HT-29 (cell line): ENCODE measurements at regions not wholly inside any gene's neighbourhood (a gene's known extent, or its start where the extent isn't known, plus 50 kb on each side); places are given as distances from the start of the nearest gene placed in this dataset.

Experiments
- DNase-seq: peaks from one replicate; pipeline ENCODE4 v3.0.0-alpha.2; 2015; ENCODE audit warnings: low spot score

DNA sequence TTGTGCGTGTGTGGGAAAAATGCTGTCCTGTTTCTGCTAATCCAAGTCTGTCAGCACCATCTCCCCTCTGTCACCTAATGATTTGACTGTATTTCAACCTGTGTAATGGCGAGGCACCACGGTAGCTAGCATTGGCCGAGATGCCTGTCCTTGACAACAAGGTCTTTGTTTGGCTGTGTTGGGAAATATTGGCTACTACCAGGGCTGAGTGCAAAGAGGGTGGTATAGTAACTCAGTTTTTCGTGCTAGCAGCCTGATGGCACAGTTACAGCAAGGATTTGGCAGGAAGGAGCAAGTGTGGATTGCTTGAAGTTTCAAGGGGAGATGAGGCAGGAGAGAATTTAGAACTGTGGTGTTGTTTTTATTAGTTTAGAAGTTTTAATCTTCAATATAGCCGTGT is 440.3 kb upstream of the RGS6 start:
- no peak for DNase-seq

DNA sequence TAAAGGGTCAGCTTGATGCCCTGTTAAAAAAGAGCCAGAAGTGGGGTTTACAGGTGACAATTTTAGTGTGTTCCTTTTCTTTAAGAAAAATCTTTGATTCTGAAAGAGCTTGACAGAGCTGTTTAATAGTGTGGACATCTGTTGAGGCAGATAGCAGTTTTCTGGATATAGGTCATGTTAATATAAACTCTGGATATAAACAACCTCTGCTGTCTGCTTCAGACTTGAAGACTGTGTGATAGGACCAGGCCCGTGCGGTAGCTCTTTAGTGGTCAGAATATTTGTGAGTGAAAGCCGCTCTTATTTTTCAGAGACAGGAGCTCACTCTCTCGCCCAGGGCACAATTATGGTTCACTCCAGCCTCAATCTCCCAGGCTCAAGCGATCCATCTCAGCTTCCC is 439.9 kb upstream of the RGS6 start:
- no peak for DNase-seq

DNA sequence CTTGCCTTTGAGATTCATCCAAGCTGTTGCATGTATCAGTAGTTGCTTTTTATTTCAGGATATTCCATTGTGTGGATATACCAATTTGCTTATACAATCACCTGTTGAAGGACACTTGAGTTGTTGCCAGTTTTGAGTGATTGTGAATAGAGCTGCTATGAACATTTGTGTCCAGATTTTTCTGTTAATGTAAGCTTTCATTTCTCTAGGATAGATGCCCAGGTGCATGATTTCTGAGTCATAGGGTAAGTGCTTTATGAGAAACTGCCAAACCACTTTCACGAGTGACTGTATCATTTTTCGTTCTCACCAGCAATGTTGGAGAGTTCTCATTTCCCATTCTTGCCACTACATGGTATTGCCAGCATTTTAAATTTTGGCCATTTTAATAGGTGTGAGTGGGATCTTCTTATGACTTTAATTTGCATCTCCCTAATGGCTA is 434.6 kb upstream of the RGS6 start:
- no peak for DNase-seq

DNA sequence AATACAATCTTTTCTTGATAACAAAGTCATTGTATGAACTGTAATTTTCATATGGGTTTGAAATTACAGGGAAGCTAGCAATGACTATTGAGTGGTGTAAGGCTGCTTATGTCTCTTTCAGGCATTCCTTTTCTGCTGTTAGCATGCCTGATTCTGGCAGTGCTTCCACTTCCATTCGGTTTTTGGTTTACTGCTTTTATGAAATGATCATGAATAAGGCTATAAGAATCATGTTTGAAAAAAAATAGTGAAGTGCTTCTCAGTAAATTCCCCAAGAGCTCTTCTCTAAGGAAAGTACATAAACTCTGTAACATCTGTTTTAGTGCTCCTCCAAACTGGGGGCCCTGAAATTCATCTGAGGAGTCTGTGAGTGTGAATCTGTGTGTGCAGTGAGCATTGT is 434.0 kb upstream of the RGS6 start:
- DNase-seq = no peak

DNA sequence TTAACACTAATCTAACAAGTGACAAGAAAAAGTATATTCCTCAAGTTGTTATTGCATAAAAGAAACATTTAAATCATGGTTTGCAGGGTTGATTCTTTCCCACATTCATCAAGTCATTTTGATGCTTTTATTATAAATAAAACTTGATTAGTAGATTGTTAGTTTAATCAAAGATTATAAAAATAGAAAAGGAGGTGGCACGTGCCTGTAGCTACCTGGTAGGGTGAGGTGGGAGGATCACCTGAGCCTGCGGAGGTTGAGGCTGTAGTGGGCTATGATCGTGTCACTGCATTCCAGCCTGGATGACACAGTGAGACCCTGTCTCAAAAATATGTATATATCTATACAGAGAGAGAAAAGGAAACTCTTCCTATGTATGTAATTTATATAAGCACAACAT is 433.2 kb upstream of the RGS6 start:
- no peak for DNase-seq

DNA sequence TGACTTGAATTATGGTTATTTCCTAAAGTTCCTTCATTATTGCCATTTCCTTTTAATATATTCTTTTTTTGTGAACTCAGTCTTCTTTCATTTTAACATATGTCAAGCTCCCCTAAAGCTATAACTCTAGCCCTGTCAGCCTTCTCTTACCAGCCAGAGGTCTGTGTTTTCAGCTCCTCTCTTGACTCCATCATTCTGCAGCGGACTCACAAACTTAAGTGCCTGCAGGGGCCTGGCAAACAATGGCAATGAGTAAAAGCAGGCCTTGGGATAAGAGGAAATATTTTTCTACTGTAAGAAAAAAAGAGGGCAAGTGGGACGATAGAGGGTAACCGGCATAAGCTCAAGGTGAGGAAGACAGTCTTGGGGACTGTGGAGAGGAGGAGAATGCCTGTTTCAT is 424.5 kb upstream of the RGS6 start:
- no peak for DNase-seq

DNA sequence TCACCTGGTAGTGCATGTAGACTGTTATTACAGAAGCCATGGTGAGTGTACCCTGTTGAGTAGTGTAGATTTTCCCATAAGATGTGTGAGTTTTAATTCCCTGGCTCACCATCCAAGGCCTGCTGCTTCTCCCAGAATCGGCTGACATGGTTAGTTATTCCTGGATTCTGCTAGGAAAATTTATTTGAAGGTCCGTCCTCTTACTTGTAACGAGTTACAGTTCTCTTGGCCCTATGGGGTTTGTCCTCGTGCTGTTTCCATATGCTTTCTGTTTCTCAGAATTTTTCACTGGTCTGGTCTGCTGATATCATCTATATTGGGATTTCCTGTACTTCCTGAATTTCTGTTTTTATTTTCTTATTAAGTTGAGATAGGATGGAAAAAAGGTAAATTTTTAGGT is 423.3 kb upstream of the RGS6 start:
- no peak for DNase-seq

DNA sequence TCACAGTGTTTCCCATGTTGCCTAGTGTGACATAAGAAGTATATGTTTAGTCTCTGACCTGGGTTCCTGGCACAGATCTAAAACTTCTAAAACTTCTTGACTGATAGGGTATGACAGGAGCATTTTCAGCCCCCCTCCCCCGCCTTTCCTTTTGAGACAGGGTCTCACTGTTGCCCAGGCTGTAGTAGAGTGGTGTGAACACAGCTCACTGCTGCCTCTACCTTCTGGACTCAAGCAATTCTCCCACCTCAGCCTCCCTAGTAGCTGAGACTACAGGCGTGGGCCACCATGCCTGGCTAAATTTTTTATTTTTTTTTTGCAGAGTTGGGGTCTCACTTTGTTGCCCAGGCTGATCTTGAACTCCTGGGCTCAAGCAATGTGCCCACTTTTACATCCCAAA is 421.1 kb upstream of the RGS6 start:
- no peak for DNase-seq

DNA sequence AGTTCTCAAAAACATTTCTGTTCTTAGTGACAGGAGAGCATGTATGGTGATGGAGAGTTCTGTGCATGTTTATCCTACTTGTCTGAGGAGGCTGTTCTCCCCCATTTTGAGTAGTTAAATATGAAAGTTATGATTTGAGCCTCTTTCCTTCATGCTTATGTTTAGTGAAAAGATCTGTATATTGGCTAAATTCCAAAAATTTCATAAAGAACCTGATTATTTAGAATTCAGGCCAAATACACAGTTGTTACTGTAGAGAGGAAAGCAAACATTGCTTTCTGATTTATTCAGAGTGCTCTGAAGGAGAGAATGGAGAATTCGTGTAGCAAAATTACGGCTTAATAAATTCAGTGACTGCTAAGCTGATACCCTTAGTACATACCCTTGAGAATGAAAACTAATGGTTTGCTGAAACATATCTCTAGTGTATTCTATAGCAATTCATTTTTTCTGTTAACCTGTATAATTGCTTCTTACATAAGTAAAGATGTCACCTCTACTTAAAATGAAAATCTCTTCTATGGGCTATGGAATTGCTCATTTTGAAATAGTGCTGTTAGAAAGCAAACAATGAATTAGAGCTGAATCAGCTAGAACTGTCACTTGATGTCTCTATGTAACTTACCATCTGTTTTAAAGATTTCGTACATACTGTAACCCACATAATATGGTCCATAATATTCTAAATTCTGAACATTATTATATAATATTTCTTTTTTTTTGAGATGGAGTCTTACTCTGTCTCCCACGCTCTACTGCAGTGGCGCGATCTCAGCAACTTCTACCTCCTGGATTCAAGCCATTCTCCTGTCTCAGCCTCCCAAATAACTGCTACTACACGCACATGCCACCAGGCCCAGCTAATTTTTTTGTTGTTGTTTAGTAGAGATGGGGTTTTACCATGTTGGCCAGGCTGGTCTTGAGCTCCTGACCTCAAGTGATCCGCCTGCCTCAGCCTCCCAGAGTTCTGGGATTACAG is 417.0 kb upstream of the RGS6 start:
- DNase-seq = no peak

DNA sequence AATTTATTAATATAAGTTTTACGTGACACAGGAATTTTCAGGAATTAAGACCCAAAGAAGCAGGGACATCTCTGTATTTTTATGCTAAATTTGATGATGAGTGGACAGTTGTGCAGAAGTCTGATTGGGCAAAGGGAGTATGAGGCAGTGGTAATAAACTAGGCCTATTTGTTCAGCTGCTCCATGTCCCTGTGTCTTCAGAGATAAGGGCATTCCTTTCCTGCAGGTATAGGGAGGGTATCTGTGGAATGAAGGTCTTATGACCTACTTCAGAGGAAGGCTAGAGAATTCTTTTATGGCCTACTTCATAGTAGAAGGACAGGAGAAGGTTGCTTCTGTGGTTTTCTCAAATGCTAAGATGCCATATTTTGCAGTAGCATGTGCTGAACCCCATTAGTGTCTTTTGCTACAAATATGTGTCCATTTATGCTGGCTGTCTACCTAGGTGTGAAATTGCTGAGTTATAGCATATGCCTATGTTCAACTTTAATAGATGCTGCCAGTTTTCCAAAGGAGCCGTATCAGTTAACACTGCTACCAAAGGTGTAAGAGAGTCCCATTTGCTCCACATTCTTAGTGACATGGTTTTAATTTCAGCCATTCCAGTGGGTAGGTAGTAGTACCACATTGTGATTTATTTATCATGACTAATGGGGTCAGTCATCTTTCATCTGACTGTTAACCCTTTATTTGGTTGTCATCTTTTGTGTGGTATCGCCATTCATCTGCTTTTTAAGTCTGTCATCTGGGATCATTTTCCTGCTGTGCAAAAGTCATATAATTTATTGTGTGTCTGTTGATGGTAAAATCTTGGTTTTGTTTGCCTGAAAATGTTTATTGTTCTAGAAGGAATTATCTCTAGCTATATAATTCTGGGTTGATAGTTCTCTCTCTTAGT is 410.7 kb upstream of the RGS6 start:
- peak; percentile 23 for DNase-seq

DNA sequence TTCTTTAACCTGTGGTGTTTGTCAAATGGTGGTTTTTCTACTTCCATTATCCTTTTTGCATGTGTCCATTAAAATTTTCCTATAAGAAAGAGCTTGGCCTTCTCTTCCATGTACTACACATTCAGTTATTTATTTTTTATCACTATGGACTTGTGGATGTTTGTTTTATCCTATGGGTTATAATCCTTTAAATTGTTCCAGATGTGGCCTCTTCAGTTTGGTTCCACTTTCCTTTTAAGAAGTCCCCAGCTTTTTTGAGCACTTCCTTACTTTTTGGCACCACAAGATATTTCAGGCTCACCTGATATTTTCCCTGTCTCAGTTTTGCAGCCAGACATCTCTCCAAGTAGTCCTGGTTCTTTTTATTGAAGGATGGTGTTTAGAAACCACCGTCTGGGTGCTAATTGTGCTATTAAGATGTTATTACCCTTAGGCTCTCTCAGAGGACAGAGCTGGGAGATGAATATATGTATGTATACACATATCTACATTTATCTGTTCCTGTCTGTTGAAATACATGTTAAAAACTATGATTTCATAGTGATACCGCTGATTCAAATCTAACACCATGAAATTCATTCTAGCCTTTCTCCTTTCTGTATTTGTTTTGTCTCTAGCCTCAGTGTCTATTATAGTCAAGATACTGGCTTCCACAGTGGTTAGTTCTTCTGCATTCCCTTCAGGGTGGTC is 408.5 kb upstream of the RGS6 start:
- DNase-seq = no peak

DNA sequence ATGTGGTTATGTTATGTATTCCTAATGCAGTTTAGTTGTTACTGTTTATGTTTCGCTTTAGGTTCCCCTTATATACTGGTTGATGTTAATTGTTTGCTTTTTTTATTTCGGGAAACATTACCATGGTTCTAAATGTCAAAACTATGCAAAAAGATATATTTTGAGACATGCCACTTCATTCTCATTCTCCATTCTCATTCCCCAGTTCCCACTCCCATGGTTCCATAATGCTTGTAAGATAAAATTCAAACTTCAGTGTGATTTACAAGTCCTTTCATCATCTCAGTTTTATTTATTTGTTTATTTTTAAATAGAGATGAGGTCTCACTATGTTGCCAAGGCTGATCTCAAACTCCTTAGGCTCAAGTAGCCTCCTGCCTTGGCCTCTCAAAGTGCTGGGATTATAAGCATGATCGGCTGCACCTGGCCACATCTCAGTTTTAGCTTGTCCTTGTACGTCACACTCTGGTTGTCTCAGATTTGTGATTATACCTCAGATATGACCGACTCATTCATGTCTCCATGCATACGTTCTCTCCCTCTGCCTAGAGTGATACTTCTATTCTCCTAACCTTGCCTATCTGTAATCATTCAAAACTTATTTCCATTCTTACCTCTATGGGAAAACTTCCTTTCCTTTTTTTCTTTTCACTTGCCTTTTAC is 407.8 kb upstream of the RGS6 start:
- DNase-seq = no peak

DNA sequence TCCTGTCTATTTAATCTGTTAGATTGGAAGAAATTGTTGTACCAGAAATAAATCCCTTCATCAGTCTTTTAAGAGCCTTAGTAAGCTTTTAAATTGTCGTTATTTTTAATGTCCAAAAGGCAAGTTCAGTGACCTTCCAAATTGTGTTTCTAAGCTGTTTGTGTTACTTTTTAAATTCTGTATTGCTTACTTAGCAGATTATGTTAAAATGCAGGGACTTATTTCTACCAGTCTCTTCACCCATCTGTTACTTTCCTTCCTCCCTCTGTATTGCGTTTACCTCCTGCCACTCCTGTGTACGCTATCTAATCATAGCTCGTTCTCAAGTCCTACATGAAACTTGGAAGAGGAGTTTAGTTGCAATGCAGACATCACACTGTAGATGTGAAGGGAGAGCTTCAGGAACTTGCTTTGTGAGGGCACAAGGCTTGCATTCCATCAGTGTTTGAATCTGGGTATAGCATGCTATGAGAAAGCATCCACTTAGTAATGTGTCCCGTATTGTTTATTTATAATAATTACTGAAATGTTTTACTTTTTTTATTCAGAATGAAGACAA is 406.5 kb upstream of the RGS6 start:
- DNase-seq = no peak

DNA sequence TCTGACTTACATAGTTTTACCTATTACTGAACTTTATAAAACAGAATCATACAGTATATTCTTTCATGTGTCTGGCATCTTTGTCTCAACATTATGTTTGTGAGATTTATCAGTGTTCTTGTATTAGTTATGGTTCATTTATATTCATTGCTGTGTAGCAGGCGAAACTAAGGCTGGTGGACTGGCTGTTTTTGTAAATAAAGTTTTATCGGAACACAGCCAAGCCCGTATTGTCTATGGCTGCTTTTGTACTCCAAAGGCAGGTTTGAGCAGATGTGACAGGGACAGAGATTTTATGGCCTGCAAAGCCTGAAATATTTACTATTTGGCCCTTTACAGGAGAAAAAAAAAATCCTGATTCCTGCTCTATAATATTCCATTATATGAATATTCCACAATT is 405.8 kb upstream of the RGS6 start:
- DNase-seq = no peak

DNA sequence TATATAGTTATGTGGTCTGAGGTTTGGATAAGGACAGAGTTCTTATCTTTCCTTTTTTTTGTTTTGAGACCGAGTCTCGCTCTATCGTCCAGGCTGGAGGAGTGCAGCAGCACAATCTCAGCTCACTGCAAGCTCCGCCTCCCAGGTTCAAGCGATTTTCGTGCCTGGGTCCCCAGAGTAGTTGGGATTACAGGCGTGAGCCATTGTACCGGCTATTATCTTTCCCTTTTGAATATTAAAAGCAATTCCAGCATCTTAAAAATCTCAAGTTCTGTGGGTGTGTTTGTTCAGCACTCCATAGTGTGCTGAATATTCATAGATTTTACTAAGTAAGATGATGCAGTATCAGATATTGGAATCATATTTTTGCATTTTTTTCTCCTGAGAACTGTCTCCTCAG is 404.4 kb upstream of the RGS6 start:
- DNase-seq = no peak

DNA sequence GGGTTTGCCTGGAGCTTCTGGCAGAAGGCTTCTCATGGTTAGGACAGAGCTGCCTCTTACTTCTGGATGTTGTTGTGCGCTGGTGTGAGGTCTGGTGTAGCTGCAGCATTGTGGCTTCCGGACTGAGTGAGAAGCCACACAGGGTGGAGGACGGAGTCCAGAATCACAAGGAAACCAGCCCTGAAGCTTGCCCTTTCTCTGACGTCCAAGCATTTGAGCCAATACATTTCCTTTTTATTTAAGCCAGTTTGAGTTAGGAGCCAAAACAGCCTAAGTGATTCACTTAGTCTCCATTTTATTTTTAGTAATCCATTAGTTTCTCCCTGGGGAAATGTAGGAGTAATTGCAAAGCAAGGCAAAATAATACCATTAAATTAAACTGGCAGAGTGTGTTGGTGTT is 402.4 kb upstream of the RGS6 start:
- DNase-seq = no peak

DNA sequence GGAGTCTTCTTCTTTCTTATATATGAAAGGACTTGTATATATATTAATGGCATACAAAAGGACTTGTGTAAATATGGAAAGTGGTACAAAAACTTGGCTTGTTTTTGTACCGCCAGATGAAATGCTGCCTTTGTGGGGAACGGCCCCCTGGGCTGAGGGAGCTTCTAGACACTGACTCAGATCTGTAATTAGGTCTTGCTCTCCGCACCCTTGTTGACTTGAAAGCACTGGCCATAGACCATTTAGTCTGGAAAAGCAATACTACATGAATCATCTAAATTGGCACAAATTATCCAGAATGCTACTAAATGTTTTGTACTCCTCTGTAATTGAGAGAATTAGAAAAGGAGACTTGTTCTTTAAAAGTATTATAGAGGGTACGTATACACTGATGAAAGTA is 399.9 kb upstream of the RGS6 start:
- no peak for DNase-seq

DNA sequence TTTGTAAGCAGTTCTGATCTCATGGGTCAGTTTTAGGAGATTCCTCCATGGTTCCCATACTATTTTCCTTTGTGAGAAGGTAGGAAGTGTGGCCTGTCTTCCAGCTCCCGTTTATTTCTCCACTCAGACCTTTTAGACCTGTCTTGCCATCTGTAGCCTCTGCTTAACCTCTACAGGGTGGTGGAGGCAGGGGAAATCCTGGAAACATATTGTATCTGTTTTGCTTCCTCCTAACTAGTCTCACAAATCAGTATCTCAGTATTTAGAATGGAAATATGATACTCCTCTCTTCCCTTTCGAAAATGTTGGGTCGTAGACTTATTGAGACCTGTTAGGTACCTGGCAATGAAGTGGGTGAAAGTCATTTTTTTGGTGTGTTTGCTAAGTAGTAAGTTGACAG is 399.4 kb upstream of the RGS6 start:
- DNase-seq = no peak

DNA sequence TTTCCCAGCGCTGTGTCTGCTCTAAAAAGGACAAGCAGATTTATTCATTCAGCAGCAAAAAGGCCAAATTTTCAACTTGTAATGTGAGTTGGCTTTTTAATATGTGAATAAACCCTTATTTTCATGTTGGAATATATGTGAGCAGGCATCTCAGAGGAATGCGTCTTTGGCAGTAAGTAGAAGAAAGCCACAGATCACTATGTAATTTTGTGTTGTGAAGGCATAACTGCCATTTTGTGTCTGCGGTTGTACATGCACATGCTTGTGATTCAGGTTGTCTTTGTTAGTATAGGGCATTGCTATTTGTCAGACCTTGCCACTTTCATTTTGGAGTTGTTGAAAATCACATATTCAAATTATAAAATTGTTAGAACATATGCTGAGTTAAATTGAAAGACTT is 398.8 kb upstream of the RGS6 start:
- no peak for DNase-seq

DNA sequence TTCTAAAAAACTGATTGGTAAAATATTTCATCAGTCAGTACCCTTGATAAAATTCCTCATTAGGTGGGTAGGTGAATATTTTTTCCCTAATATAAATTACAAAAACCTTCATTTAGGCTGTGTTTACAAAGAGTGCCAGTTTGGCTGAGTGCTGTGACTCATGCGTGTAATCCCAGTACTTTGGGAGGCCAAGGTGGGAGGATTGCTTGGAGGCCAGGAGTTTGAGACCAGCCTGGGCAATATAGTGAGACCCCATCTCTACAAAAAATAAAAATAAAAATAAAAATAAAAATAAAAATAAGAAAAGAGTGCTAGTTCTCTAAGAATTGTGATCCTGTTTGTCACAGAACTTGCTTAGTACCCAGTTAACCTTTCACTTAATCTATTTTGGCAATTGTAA is 398.4 kb upstream of the RGS6 start:
- no peak for DNase-seq

DNA sequence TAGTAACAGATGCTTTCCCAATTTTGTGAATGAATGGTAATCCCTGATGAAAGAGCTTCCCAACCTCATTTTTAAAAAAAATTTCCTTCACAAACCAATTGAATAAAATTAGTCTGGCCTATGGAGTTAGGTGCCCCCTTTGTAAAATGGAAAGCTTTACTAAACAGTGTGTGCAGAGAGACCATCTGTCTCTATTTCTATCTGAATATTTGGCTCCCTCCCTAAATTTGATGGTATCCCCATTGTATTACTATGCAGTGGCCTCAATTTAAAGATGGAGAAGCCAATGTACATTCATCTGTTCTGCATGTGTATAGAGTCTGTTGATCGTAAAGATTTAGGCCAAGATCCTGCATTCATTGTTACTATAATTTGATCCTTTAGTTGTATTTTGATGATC is 397.7 kb upstream of the RGS6 start:
- DNase-seq = no peak
